HG02885 (cell line): ENCODE measurements at regions not wholly inside any gene's neighbourhood (a gene's known extent, or its start where the extent isn't known, plus 50 kb on each side); places are given as distances from the start of the nearest gene placed in this dataset.
"Not testable (repeated sequence)": the region's sequence is repeated elsewhere in the genome, so short reads cannot be mapped to it uniquely, and the experiment has no call there.

Experiments used
- ATAC-seq: cut with Tn5 transposase; IDR thresholded peaks from one replicate; pipeline ENCODE4 v1.9.1; 2021; ENCODE audit warnings: mild to moderate bottlenecking; ENCODE audit not compliant: unreplicated experiment, poor library complexity

DNA sequence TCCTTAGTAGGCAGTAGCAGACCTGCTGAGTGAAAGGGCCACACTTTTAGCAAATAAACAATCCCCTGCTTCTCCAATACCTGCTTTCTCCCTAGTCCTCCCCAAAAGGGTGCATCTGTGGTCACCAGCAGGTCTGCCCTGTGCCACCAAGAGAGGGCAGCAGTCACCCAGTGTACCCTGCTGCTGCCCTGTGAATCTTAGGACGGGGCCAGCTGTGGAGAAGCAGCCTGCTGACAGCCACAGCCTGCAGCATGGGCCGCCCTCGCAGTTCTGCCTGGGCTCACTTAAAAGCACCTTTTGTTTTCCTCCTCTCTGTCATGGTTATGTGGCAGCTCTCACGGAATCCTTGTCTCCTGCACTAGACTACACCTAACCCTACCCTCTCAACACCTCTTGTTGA lies 85.4 kb upstream of the DRD5 start:
- not testable (repeated sequence) for ATAC-seq

DNA sequence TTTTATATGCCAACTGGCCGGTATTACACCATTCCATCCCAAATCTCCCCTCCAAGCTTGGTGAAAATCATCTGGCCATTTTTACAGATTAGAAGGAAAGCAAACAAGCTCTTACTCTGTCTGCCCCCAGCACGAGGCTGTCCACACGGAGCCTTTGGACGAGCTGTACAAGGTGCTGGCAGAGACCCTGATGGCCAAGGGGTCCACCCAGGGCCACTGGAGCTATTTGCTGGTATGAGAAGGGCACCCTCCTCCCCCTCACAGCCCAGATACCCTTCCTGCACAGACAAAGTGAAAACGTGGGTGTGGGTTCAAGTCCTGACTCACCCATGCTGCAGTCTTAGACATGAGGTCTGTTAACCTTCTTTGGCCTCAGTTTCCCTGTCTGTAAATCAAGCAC lies 84.9 kb upstream of the DRD5 start:
- ATAC-seq = not testable (repeated sequence)

DNA sequence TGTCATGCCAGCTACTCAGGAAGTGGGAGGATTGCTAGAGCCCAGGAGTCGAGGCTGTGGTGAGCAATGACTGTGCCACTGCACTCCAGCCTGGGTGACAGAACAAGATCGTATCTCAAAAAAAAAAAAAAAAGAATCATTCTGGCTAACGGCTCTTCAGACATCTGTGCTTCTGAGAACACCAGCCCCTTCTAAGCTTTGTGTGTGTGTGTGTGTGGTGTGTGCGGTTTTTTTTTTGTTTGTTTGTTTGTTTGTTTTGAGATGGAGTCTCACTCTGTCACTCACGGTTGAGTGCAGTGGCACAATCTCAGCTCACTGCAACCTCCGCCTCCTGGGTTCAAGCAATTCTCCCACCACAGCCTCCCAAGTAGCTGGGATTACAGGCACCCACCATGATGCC lies 79.4 kb upstream of the DRD5 start:
- ATAC-seq = not testable (repeated sequence)

DNA sequence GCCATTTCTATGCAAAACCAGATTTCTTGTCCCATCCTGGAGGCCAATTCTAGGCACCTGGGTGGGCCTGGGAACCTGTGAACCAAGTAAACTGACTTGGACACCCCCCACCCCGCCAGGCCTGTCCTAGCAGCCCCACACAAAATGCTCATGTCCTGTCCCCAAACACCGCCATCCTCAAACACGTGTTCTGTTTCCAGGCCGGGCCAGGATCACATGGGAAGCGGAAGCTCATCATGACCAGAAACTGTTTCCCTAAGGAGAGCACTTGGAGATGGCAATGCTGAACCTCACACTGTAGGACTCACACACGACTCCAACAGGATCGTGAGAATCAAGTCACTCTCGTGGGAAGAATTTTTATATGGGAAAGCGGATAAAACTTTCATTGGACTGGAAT lies 78.7 kb upstream of the DRD5 start:
- not testable (repeated sequence) for ATAC-seq

DNA sequence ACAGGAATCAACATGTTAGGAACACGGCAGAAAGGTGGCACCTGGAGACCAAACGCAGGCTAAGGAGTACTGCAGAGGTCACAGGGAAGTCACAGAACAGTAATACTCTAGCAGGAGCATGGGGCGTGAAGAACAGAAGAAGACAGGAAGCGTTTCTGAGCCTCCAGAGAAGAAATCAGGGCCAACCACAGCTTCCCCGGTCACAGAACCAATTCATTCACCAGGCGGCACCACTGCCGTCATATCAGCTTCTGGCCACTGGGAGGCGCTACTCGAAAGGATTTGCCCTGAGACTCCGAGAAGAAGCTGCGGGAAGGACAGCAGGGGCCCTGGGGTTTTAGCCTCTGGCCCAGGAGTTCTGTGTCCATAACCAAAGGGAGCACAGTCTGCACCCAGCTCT lies 78.0 kb upstream of the DRD5 start:
- no peak for ATAC-seq

DNA sequence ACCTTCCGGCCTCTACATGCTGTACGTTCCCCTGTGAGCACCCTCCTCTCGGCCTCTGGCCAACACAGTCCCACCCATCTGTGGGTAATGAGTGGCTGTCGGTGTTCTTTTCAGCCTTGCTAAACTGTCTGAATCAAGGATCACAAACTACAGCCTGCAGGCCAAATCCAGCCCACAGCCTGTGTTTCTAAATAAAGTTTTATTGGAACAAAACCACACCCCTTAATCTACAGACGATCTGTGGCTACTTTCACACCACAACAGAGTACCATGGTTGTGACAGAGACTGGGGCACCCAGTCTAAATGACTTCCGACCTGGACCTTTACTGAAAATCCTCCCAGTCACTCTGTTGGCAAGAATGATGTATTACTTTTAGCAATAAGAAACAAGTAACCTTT lies 77.3 kb upstream of the DRD5 start:
- ATAC-seq = not testable (repeated sequence)

DNA sequence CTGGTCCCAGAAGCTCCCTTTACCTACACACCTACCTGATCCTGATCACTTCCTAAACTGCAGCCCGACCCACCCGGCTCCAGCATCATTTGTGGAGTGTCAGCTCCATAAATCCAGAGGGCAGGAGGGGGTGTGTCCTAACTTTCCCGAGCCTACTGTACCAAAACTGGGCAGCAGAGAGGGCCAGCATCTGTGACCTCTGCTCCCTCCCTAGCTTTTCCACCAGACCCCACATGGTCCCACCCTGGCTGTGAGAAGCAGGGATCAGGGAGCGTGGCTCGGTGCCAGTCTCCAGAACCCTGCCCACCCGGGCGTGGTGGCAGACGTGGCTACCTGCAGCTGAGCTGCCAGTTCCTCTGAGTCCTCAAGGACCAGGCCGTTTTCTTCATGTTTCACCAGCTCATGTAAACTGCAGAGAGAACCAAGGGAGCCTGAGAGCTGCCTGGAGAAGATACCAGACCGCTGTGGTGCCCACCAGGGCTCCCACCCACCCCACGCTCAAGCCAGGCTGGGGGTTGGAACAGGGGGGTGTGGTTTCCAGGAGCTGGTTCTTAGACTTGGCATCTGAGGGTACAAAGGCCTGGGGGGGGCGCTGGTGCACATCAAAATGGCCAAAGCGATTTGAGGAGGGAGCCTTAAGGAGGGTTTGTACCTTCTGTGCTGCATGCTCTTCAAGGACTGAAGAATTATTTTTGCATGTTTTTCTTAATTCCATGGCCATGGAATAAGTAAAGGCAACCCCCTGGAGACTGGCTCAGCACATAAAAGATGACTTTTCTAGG lies 76.7 kb upstream of the DRD5 start:
- ATAC-seq = no peak

DNA sequence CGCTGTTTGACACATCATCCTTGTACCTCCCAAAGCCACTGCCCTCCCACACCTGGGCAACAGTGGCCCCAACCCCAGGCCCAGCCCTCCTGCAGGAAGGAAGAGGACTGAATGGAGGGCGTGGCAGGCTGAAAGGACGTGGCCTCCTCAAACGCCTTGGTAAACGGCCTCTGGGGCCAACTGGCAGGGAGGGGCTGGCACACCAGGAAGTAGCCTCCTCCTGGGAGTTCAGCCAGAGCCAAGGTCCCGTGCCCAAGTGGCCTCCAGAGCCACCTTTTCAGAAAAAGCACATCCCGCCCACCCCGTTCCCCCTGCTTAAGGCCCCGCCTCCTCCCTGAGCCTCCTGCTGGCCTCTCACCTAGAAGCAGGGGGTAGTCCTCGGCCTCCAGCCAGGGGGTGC lies 74.2 kb upstream of the DRD5 start:
- not testable (repeated sequence) for ATAC-seq

DNA sequence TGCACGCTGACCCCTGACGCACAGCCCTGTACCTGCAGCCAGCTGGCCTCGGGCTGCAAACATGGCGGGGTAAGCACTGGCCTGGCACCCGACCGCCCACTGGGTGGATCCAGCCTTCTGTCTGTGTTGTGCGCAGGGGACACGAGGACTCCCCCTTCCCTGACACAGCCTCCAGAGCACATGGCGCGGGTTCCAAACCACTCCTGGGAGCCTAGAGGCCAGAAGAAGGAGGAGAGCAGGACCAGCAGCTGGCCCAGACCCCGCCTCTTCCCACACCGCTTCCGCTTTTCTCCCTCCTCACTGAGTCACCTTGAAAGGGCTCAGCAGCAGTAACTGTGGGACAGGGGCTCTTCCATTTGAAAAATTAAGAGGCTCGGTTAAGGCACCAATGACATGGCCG lies 73.5 kb upstream of the DRD5 start:
- ATAC-seq = not testable (repeated sequence)

DNA sequence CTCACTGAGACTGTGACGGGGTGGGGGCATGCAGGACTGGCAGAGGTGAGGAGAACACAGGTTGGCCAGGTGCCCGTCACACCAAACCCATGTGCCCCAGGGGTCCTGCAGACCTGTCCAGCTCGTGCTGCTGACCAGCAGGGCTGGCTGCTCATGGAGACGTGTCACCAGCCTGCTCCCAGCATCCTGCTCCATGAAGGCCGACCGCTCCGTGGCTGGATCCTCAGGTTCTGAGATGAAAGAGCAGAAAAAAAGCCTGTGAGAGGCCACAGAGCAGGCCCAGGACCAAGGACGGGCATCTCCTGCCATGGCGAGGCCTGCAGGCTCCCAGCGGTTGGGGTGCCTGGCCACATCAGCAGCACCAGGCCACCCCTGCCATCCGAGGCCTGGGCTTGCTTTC lies 71.7 kb upstream of the DRD5 start:
- no peak for ATAC-seq

DNA sequence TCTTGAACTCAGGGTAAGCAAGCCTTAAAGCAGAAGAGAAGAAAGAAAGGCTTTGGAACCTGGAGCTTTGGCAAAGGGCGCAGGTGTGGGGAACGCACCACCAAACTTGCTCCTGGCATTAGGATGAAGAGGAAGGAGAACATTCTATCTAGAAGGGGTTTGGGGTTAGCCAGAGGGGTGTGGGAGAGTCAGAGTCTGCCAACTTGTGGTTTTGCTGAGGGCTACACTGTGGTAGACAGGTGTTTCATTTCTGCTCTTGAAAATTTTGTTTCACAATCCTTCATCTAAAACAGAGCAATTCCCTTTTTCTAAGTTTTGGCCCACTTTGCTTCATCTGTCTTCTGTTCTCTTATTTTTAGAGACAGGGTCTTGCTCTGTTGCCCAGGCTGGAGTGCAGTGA lies 66.2 kb upstream of the DRD5 start:
- not testable (repeated sequence) for ATAC-seq

DNA sequence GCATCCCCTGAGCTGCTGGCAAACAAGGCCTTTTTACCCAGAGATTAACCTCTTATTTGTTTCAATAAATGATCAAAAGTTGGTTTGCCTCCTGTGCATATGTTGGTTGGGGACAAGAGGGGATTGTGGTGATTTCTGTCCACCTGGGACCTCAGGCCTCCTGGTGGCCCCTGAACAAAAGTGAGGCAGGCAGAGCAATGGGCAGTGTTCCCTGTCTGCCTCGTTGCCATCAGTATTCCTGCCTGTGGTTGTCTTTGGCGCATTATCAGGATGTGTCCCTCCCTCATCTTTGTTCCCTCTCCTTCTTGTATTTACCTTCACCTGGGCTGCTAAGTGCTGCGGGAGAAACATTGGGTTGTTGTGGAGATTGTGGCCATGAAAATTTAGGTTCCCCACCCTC lies 65.3 kb upstream of the DRD5 start:
- no peak for ATAC-seq

DNA sequence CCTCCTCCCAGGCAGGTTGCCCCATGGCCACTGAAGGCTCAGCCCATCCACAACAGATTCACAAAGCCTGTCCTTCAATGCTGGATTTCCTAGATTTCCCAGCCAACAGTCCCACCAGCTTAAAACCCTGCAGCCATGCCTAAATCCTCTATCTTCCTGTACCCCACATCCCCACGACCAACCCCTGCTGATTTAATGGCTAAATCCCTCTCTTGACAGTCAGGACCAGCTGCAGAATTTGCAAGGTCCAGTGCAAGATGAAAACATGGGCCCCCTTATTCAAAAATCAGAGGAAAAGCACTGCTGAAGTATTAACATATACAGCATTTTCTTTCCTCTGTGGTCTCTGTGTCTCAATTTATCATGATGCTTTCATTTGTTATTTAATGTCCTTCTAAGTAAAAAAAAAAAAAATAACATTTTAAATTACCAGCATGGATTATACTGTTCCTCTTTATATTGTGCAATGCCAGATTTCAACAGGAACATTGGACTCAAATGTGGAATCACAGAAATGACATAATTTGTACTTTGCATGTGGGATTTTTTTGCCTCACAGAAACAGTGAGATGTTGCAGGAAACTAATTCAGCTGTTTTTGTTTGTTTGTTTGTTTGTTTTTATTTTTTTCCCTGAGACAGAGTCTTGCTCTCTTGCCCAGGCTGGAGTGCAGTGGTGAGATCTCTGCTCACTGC lies 63.0 kb upstream of the DRD5 start:
- ATAC-seq = not testable (repeated sequence)

DNA sequence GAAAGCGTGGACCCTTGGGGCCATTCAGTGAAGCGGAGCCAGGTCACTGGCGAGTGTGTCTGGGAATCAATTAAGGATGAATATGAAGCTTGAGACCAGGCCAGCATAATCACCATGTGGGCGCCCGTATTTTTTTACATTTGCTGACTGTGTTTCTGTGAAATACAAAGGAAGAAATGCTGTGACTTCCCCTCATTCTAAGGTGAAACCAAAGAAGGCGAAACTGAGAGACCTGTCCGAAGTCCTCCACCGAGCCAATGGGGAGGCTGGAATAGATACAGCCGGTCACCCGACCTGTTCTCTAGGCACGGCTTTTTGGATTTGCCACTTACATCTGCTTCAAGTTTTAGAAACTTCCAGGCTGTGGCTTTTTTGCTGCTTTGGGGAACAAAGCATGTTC lies 59.3 kb upstream of the DRD5 start:
- not testable (repeated sequence) for ATAC-seq
